ENCODE measurements at regions not wholly inside any gene's neighbourhood (a gene's known extent, or its start where the extent isn't known, plus 50 kb on each side); places are given as distances from the start of the nearest gene placed in this dataset.

GRCh38 chr17:71067669-71068407, 898.5 kb downstream of the KCNJ2 start:
- no peak overlapping the region for H3K4me3 ChIP-seq (ENCODE audit: control insufficient read depth in 2 of 3, extremely low read depth in 1 of 3, insufficient read depth in 2 of 3, low read depth in 1 of 3, low read length in 3 of 3)
- dilution Hi-C loops (cut with MboI; ENCODE audit: extremely low pct_ligation_motif_present, low sequenced_read_pairs): no loop called here
- no peak overlapping the region for H2AFZ ChIP-seq (ENCODE audit: control insufficient read depth, low read length)
- no peaks in the 10 kb centered on the region for H3K27me3 ChIP-seq (ENCODE audit: control insufficient read depth, extremely low read depth, insufficient read depth, low read length)
- no peaks in the 10 kb centered on the region for H3K9me1 ChIP-seq (ENCODE audit: control insufficient read depth, extremely low read depth, insufficient read depth, low read length)
- H3K36me3 ChIP-seq (ENCODE audit: control insufficient read depth in 2 of 2, extremely low read depth in 1 of 2, insufficient read depth in 2 of 2, low read length in 2 of 2): no peaks in the 10 kb centered on the region
- H4K20me1 ChIP-seq (ENCODE audit: control insufficient read depth, extremely low read depth, insufficient read depth, low read length): no peaks in the 10 kb centered on the region
- no peaks in the 10 kb centered on the region for H3K9me3 ChIP-seq (ENCODE audit: control insufficient read depth, low read depth, low read length)
- H3K4me1 ChIP-seq (ENCODE audit: control insufficient read depth, extremely low read depth, insufficient read depth, low read length): peaks cover 6% of the 10 kb centered on the region
- no peak overlapping the region for H3K27ac ChIP-seq (ENCODE audit: control insufficient read depth, insufficient read depth, low read length)
- FAIRE-seq (no peak), DNase-seq (ENCODE audit: low read depth, low spot score) (no peak)
- TF ChIP-seq CTCF (optimal IDR thresholded peaks at IDR 0.05 in 1 of 3, IDR thresholded peaks at IDR 0.05 in 1 of 3, conservative IDR thresholded peaks at IDR 0.05 in 1 of 3; ENCODE audit: extremely low read depth in 1 of 3, insufficient read depth in 2 of 3, low read length in 3 of 3) (no peak), EZH2 (IDR thresholded peaks at IDR 0.05; ENCODE audit: low read length) (no peak)
- H3K9ac ChIP-seq (ENCODE audit: control insufficient read depth, extremely low read depth, insufficient read depth, low read length): no peak overlapping the region
- no peak overlapping the region for H3K4me2 ChIP-seq (ENCODE audit: control insufficient read depth, extremely low read depth, insufficient read depth, low read depth, low read length)
- H3K79me2 ChIP-seq (ENCODE audit: control insufficient read depth, insufficient read depth, low read length): no peaks in the 10 kb centered on the region

- H3K9me3 ChIP-seq (ENCODE audit: control insufficient read depth, low read depth, low read length): no peaks in the 10 kb centered on the region
- no peak overlapping the region for H3K4me2 ChIP-seq (ENCODE audit: control insufficient read depth, extremely low read depth, insufficient read depth, low read depth, low read length)
- no peak overlapping the region for H3K9ac ChIP-seq (ENCODE audit: control insufficient read depth, extremely low read depth, insufficient read depth, low read length)
- H4K20me1 ChIP-seq (ENCODE audit: control insufficient read depth, extremely low read depth, insufficient read depth, low read length): no peaks in the 10 kb centered on the region
- H3K4me1 ChIP-seq (ENCODE audit: control insufficient read depth, extremely low read depth, insufficient read depth, low read length): peaks cover 6% of the 10 kb centered on the region
- TF ChIP-seq EZH2 (IDR thresholded peaks at IDR 0.05; ENCODE audit: low read length): no peak
- TF ChIP-seq CTCF (optimal IDR thresholded peaks at IDR 0.05 in 1 of 3, IDR thresholded peaks at IDR 0.05 in 1 of 3, conservative IDR thresholded peaks at IDR 0.05 in 1 of 3; ENCODE audit: extremely low read depth in 1 of 3, insufficient read depth in 2 of 3, low read length in 3 of 3): no peak
- H3K4me3 ChIP-seq (ENCODE audit: control insufficient read depth in 2 of 3, extremely low read depth in 1 of 3, insufficient read depth in 2 of 3, low read depth in 1 of 3, low read length in 3 of 3): no peak overlapping the region
- H2AFZ ChIP-seq (ENCODE audit: control insufficient read depth, low read length): no peak overlapping the region
- H3K79me2 ChIP-seq (ENCODE audit: control insufficient read depth, insufficient read depth, low read length): no peaks in the 10 kb centered on the region
- H3K27me3 ChIP-seq (ENCODE audit: control insufficient read depth, extremely low read depth, insufficient read depth, low read length): no peaks in the 10 kb centered on the region
- no peak overlapping the region for H3K27ac ChIP-seq (ENCODE audit: control insufficient read depth, insufficient read depth, low read length)
- FAIRE-seq (no peak), DNase-seq (ENCODE audit: low read depth, low spot score) (no peak)
- H3K36me3 ChIP-seq (ENCODE audit: control insufficient read depth in 2 of 2, extremely low read depth in 1 of 2, insufficient read depth in 2 of 2, low read length in 2 of 2): no peaks in the 10 kb centered on the region
- no peaks in the 10 kb centered on the region for H3K9me1 ChIP-seq (ENCODE audit: control insufficient read depth, extremely low read depth, insufficient read depth, low read length)
- dilution Hi-C loops (cut with MboI; ENCODE audit: extremely low pct_ligation_motif_present, low sequenced_read_pairs): no loop called here
Observed at GRCh38 chr17:71068408-71068750, 899.0 kb downstream of the KCNJ2 start.

Measured in keratinocyte (primary cell).